OCI-LY7 (cell line): ENCODE measurements at regions not wholly inside any gene's neighbourhood (a gene's known extent, or its start where the extent isn't known, plus 50 kb on each side); places are given as distances from the start of the nearest gene placed in this dataset.
"Not testable (repeated sequence)": the region's sequence is repeated elsewhere in the genome, so short reads cannot be mapped to it uniquely, and the experiment has no call there.

ENCODE experiments used
- EZH2phosphoT487 ChIP-seq: fragments of 200-600 bp; sonication (generic); IDR thresholded peaks from 2 replicates; pipeline ENCODE4 v1.6.1; 2018; ENCODE audit warnings: low read depth, borderline replicate concordance, mild to moderate bottlenecking, mixed run types, antibody characterized with exemption, low read length, moderate library complexity, mixed read lengths
- TF ChIP-seq, protein P1 (sequence below): fragments of 200-600 bp; sonication (generic); conservative IDR thresholded peaks from 2 replicates; pipeline ENCODE4 v1.5.1; 2014; ENCODE audit warnings: mild to moderate bottlenecking, antibody characterized with exemption, low read length, moderate library complexity, mixed read lengths

DNA sequence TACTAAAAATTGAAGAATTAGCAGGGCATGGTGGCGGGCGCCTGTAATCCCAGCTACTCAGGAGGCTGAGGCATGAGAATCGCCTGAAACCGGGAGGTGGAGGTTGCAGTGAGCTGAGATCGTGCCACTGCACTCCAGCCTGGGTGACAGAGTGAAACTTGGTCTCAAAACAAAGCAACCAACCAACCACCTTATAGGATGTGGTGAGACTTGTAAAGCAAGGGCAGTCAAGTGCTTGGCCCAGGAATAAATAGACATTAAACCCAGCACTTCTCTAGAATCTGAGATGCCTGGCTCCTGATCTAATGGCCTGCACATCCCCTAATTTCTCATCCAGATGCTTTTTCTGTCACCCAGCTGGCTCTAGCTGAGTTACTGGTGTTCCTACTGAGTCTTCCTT is 106.2 kb upstream of the MAP1LC3B2 start:
- TF ChIP-seq EZH2phosphoT487 = not testable (repeated sequence)
- TF ChIP-seq, protein P1, sequence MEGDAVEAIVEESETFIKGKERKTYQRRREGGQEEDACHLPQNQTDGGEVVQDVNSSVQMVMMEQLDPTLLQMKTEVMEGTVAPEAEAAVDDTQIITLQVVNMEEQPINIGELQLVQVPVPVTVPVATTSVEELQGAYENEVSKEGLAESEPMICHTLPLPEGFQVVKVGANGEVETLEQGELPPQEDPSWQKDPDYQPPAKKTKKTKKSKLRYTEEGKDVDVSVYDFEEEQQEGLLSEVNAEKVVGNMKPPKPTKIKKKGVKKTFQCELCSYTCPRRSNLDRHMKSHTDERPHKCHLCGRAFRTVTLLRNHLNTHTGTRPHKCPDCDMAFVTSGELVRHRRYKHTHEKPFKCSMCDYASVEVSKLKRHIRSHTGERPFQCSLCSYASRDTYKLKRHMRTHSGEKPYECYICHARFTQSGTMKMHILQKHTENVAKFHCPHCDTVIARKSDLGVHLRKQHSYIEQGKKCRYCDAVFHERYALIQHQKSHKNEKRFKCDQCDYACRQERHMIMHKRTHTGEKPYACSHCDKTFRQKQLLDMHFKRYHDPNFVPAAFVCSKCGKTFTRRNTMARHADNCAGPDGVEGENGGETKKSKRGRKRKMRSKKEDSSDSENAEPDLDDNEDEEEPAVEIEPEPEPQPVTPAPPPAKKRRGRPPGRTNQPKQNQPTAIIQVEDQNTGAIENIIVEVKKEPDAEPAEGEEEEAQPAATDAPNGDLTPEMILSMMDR = not testable (repeated sequence)
